ENCODE measurements at regions not wholly inside any gene's neighbourhood (a gene's known extent, or its start where the extent isn't known, plus 50 kb on each side); places are given as distances from the start of the nearest gene placed in this dataset.
"Not testable (repeated sequence)": the region's sequence is repeated elsewhere in the genome, so short reads cannot be mapped to it uniquely, and the experiment has no call there.

DNA sequence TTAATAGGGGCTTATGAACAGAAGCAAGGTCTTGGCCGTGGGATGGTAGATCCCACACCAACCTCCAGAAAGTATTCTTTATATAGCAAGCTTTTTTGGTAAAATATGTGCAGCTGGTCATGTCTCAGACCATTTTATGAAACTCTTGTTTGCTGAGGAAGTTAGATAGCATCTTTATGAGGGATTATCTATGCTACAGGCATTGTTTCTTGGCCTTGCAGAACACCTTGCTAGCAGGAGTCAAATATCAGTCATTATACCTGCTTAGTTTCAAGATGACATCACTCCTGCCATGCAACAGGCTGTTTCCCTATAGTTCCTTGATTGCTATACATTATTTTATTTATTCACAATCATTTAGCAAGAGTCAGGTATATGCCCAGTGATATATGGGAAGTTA, 84.8 kb upstream of the LRFN5 start:
- DNase-seq, result no peak
- no peaks in the 10 kb centered on the region for H3K9me3 ChIP-seq
- no peaks in the 10 kb centered on the region for H4K20me1 ChIP-seq (ENCODE audit: insufficient read depth)
- H3K27me3 ChIP-seq (ENCODE audit: insufficient read depth), result no peaks in the 10 kb centered on the region
- H3K4me2 ChIP-seq, result no peak overlapping the region
- POLR2A ChIA-PET, result no interaction called here
- WGBS (ENCODE audit: low lambda C conversion rate), result 17% methylated on average over 1 of the region's 1 CpG
- H3K9me2 ChIP-seq, result no peaks in the 10 kb centered on the region
- H2AFZ ChIP-seq (ENCODE audit: low read depth), result no peak overlapping the region
- no peak overlapping the region for H3K9ac ChIP-seq
- H3K4me1 ChIP-seq (ENCODE audit: control insufficient read depth in 1 of 2, insufficient read depth in 2 of 2, low read depth in 1 of 2, low read length in 1 of 2), result no peaks in the 10 kb centered on the region
- H3K36me3 ChIP-seq (replicated peaks in 1 of 2; ENCODE audit: control insufficient read depth in 1 of 2, insufficient read depth in 2 of 2, low read length in 1 of 2), result no peaks in the 10 kb centered on the region
- no peaks in the 10 kb centered on the region for H3K79me2 ChIP-seq (ENCODE audit: insufficient read depth)
- CTCF ChIA-PET, result no interaction called here
- no peak for TF ChIP-seq RXRA (IDR thresholded peaks at IDR 0.05; ENCODE audit: borderline replicate concordance, low read depth)
- TF ChIP-seq, protein P1, sequence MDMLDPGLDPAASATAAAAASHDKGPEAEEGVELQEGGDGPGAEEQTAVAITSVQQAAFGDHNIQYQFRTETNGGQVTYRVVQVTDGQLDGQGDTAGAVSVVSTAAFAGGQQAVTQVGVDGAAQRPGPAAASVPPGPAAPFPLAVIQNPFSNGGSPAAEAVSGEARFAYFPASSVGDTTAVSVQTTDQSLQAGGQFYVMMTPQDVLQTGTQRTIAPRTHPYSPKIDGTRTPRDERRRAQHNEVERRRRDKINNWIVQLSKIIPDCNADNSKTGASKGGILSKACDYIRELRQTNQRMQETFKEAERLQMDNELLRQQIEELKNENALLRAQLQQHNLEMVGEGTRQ (IDR thresholded peaks at IDR 0.05; ENCODE audit: borderline replicate concordance, low read depth, low read length), result no peak
- no peak for TF ChIP-seq EZH2phosphoT487 (IDR thresholded peaks at IDR 0.05; ENCODE audit: borderline replicate concordance, low read depth)
- TF ChIP-seq, protein P2, sequence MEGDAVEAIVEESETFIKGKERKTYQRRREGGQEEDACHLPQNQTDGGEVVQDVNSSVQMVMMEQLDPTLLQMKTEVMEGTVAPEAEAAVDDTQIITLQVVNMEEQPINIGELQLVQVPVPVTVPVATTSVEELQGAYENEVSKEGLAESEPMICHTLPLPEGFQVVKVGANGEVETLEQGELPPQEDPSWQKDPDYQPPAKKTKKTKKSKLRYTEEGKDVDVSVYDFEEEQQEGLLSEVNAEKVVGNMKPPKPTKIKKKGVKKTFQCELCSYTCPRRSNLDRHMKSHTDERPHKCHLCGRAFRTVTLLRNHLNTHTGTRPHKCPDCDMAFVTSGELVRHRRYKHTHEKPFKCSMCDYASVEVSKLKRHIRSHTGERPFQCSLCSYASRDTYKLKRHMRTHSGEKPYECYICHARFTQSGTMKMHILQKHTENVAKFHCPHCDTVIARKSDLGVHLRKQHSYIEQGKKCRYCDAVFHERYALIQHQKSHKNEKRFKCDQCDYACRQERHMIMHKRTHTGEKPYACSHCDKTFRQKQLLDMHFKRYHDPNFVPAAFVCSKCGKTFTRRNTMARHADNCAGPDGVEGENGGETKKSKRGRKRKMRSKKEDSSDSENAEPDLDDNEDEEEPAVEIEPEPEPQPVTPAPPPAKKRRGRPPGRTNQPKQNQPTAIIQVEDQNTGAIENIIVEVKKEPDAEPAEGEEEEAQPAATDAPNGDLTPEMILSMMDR (IDR thresholded peaks at IDR 0.05), result no peak
- TF ChIP-seq TAF1 (IDR thresholded peaks at IDR 0.05; ENCODE audit: borderline replicate concordance, low read depth, low read length), result no peak
- no peak for TF ChIP-seq GABPA (IDR thresholded peaks at IDR 0.05; ENCODE audit: low read depth)
- no peak for TF ChIP-seq YY1 (IDR thresholded peaks at IDR 0.05; ENCODE audit: low read depth)
- TF ChIP-seq, protein P3, sequence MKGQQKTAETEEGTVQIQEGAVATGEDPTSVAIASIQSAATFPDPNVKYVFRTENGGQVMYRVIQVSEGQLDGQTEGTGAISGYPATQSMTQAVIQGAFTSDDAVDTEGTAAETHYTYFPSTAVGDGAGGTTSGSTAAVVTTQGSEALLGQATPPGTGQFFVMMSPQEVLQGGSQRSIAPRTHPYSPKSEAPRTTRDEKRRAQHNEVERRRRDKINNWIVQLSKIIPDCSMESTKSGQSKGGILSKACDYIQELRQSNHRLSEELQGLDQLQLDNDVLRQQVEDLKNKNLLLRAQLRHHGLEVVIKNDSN (IDR thresholded peaks at IDR 0.05; ENCODE audit: borderline replicate concordance, low read depth), result no peak
- TF ChIP-seq, protein P4, sequence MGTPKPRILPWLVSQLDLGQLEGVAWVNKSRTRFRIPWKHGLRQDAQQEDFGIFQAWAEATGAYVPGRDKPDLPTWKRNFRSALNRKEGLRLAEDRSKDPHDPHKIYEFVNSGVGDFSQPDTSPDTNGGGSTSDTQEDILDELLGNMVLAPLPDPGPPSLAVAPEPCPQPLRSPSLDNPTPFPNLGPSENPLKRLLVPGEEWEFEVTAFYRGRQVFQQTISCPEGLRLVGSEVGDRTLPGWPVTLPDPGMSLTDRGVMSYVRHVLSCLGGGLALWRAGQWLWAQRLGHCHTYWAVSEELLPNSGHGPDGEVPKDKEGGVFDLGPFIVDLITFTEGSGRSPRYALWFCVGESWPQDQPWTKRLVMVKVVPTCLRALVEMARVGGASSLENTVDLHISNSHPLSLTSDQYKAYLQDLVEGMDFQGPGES (IDR thresholded peaks at IDR 0.05; ENCODE audit: low read depth, low read length), result no peak
- TF ChIP-seq ELF1 (IDR thresholded peaks at IDR 0.05), result no peak
- no peak for TF ChIP-seq SMC3 (IDR thresholded peaks at IDR 0.05; ENCODE audit: low read depth, low read length)
- no peak for TF ChIP-seq GATA2 (CRISPR knock-in tag; IDR thresholded peaks at IDR 0.05)
- no peak for TF ChIP-seq RFX5 (IDR thresholded peaks at IDR 0.05; ENCODE audit: low read length)
- TF ChIP-seq POLR2AphosphoS5 (IDR thresholded peaks at IDR 0.05; ENCODE audit: low read depth, low read length), result no peak
- TF ChIP-seq, protein P5, sequence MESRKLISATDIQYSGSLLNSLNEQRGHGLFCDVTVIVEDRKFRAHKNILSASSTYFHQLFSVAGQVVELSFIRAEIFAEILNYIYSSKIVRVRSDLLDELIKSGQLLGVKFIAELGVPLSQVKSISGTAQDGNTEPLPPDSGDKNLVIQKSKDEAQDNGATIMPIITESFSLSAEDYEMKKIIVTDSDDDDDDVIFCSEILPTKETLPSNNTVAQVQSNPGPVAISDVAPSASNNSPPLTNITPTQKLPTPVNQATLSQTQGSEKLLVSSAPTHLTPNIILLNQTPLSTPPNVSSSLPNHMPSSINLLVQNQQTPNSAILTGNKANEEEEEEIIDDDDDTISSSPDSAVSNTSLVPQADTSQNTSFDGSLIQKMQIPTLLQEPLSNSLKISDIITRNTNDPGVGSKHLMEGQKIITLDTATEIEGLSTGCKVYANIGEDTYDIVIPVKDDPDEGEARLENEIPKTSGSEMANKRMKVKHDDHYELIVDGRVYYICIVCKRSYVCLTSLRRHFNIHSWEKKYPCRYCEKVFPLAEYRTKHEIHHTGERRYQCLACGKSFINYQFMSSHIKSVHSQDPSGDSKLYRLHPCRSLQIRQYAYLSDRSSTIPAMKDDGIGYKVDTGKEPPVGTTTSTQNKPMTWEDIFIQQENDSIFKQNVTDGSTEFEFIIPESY (IDR thresholded peaks at IDR 0.05; ENCODE audit: borderline replicate concordance, low read depth), result no peak
- H3K27ac ChIP-seq (ENCODE audit: low read depth in 2 of 2, low read length in 1 of 2), result no peak overlapping the region
- no peak overlapping the region for H3K4me3 ChIP-seq (ENCODE audit: low read depth in 2 of 2, low read length in 1 of 2)
- no peaks in the 10 kb centered on the region for H3F3A ChIP-seq (replicated peaks; ENCODE audit: insufficient read depth)

DNA sequence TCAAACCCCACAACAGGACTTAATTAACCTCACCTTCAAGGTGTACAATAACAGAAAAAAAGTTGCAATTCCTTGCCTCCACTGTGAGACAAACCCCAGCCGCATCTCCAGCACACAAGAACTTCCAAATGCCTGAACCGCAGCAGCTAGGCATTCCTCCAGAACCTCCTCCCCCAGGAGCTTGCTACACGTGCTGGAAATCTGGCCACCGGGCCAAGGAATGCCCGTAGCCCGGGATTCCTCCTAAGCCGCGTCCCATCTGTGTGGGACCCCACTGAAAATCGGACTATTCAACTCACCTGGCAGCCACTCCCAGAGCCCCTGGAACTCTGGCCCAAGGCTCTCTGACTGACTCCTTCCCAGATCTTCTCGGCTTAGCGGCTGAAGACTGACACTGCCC, 88.6 kb upstream of the LRFN5 start:
- H3K27ac ChIP-seq (ENCODE audit: low read depth in 2 of 2, low read length in 1 of 2); H2AFZ ChIP-seq (ENCODE audit: low read depth); H3K36me3 ChIP-seq (replicated peaks in 1 of 2; ENCODE audit: control insufficient read depth in 1 of 2, insufficient read depth in 2 of 2, low read length in 1 of 2); POLR2A ChIA-PET; DNase-seq; H4K20me1 ChIP-seq (ENCODE audit: insufficient read depth); H3K4me1 ChIP-seq (ENCODE audit: control insufficient read depth in 1 of 2, insufficient read depth in 2 of 2, low read depth in 1 of 2, low read length in 1 of 2); H3K79me2 ChIP-seq (ENCODE audit: insufficient read depth); H3K9ac ChIP-seq; H3F3A ChIP-seq (replicated peaks; ENCODE audit: insufficient read depth); CTCF ChIA-PET; H3K4me2 ChIP-seq; H3K9me2 ChIP-seq; H3K9me3 ChIP-seq; H3K27me3 ChIP-seq (ENCODE audit: insufficient read depth); H3K4me3 ChIP-seq (ENCODE audit: low read depth in 2 of 2, low read length in 1 of 2): not testable (repeated sequence)
- WGBS (ENCODE audit: low lambda C conversion rate), result 67% methylated on average over 1 of the region's 11 CpGs
